Glomerular visceral epithelial cell (primary cell): ENCODE measurements at regions not wholly inside any gene's neighbourhood (a gene's known extent, or its start where the extent isn't known, plus 50 kb on each side); places are given as distances from the start of the nearest gene placed in this dataset.
"Not testable (repeated sequence)": the region's sequence is repeated elsewhere in the genome, so short reads cannot be mapped to it uniquely, and the experiment has no call there.

Source experiments
- DNase-seq: peaks from one replicate; pipeline ENCODE4 v3.0.0-alpha.2; 2016; ENCODE audit errors: extremely low spot score

GRCh38 chr4:8675906-8676305 is 83.3 kb downstream of the CPZ start:
- no peak for DNase-seq

- DNase-seq: peak; percentile 25
These were observed 82.8 kb downstream of the CPZ start for GRCh38 chr4:8675383-8675782.

- DNase-seq: no peak
These were observed 81.8 kb downstream of the CPZ start for GRCh38 chr4:8674311-8674885.

GRCh38 chr4:8673106-8673505 is 80.5 kb downstream of the CPZ start:
- DNase-seq: not testable (repeated sequence)

- DNase-seq: no peak
These were observed 79.9 kb downstream of the CPZ start for GRCh38 chr4:8672486-8672885.

GRCh38 chr4:8671712-8672290 is 79.2 kb downstream of the CPZ start:
- DNase-seq: no peak
